Middle frontal gyrus (tissue), 1 donor: ENCODE measurements at regions not wholly inside any gene's neighbourhood (a gene's known extent, or its start where the extent isn't known, plus 50 kb on each side); places are given as distances from the start of the nearest gene placed in this dataset.

ENCODE experiments used
- DNase-seq: peaks from one replicate; pipeline ENCODE4 v3.0.0-alpha.2; 2015; ENCODE audit warnings: low spot score; ENCODE audit errors: extremely low spot score

- no peak for DNase-seq
These were observed 231.0 kb downstream of the UQCRFS1 start for GRCh38 chr19:28981994-28982393.

- no peak for DNase-seq
These were observed 231.4 kb downstream of the UQCRFS1 start for GRCh38 chr19:28981518-28981917.

GRCh38 chr19:28980236-28980868 lies 232.6 kb downstream of the UQCRFS1 start:
- DNase-seq = no peak

GRCh38 chr19:28977826-28978225 lies 235.1 kb downstream of the UQCRFS1 start:
- no peak for DNase-seq

GRCh38 chr19:28972058-28972852 lies 240.7 kb downstream of the UQCRFS1 start:
- no peak for DNase-seq

- DNase-seq = no peak
These were observed 241.4 kb downstream of the UQCRFS1 start for GRCh38 chr19:28971513-28971912.

GRCh38 chr19:28971049-28971448 lies 241.9 kb downstream of the UQCRFS1 start:
- DNase-seq = no peak

- no peak for DNase-seq
These were observed 244.2 kb downstream of the UQCRFS1 start for GRCh38 chr19:28968721-28969120.

- no peak for DNase-seq
These were observed 246.1 kb downstream of the UQCRFS1 start for GRCh38 chr19:28966737-28967399.

- DNase-seq = no peak
These were observed 248.5 kb downstream of the UQCRFS1 start for GRCh38 chr19:28964500-28964899.

- no peak for DNase-seq
These were observed 249.3 kb downstream of the UQCRFS1 start for GRCh38 chr19:28963486-28964250.

- no peak for DNase-seq
These were observed 251.0 kb downstream of the UQCRFS1 start for GRCh38 chr19:28961772-28962500.

GRCh38 chr19:28960986-28961705 lies 251.8 kb downstream of the UQCRFS1 start:
- DNase-seq = no peak

GRCh38 chr19:28960586-28960985 lies 252.4 kb downstream of the UQCRFS1 start:
- no peak for DNase-seq

- no peak for DNase-seq
These were observed 256.0 kb downstream of the UQCRFS1 start for GRCh38 chr19:28956961-28957360.

GRCh38 chr19:28956421-28956820 lies 256.5 kb downstream of the UQCRFS1 start:
- DNase-seq = no peak

GRCh38 chr19:28949535-28949934 lies 263.4 kb downstream of the UQCRFS1 start:
- no peak for DNase-seq

- no peak for DNase-seq
These were observed 263.9 kb downstream of the UQCRFS1 start for GRCh38 chr19:28949027-28949426.

GRCh38 chr19:28948566-28948965 lies 264.4 kb downstream of the UQCRFS1 start:
- no peak for DNase-seq

- DNase-seq = no peak
These were observed 264.9 kb downstream of the UQCRFS1 start for GRCh38 chr19:28948026-28948425.
